ENCODE measurements at regions not wholly inside any gene's neighbourhood (a gene's known extent, or its start where the extent isn't known, plus 50 kb on each side); places are given as distances from the start of the nearest gene placed in this dataset.

- no TSS peak for BruUV-seq (replicated peaks)
- H3K4me1 ChIP-seq (ENCODE audit: insufficient read depth, low read length), result peaks cover 13% of the 10 kb centered on the region
- peak; percentile 27 for DNase-seq
- H4K20me1 ChIP-seq (ENCODE audit: low read length), result no peaks in the 10 kb centered on the region
- no peak overlapping the region for H3K9ac ChIP-seq (ENCODE audit: low read length)
- intact Hi-C loops (cut with micrococcal nuclease), result no loop called here
- no peaks in the 10 kb centered on the region for H3K9me2 ChIP-seq (replicated peaks; ENCODE audit: low read length)
- no peaks in the 10 kb centered on the region for H3K27me3 ChIP-seq (ENCODE audit: low read length)
- H3K27ac ChIP-seq (ENCODE audit: low read length), result no peak overlapping the region
- POLR2A ChIA-PET (ENCODE audit: unreplicated experiment), result no interaction called here
- H2AFZ ChIP-seq (ENCODE audit: low read length), result no peak overlapping the region
- no peaks in the 10 kb centered on the region for H3K79me2 ChIP-seq (ENCODE audit: low read length)
- ATAC-seq, result no peak
- H3K4me3 ChIP-seq (ENCODE audit: low read length), result no peak overlapping the region
- no peaks in the 10 kb centered on the region for H3F3A ChIP-seq (ENCODE audit: low read length, unreplicated experiment)
- TF ChIP-seq EZH2phosphoT487 (IDR thresholded peaks at IDR 0.05; ENCODE audit: borderline replicate concordance, low read length), result no peak
- TF ChIP-seq EZH2 (IDR thresholded peaks at IDR 0.05; ENCODE audit: low read length, unreplicated experiment), result no peak
- TF ChIP-seq, protein P1, sequence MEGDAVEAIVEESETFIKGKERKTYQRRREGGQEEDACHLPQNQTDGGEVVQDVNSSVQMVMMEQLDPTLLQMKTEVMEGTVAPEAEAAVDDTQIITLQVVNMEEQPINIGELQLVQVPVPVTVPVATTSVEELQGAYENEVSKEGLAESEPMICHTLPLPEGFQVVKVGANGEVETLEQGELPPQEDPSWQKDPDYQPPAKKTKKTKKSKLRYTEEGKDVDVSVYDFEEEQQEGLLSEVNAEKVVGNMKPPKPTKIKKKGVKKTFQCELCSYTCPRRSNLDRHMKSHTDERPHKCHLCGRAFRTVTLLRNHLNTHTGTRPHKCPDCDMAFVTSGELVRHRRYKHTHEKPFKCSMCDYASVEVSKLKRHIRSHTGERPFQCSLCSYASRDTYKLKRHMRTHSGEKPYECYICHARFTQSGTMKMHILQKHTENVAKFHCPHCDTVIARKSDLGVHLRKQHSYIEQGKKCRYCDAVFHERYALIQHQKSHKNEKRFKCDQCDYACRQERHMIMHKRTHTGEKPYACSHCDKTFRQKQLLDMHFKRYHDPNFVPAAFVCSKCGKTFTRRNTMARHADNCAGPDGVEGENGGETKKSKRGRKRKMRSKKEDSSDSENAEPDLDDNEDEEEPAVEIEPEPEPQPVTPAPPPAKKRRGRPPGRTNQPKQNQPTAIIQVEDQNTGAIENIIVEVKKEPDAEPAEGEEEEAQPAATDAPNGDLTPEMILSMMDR (conservative IDR thresholded peaks at IDR 0.05; ENCODE audit: low read depth, low read length), result no peak
- no peaks in the 10 kb centered on the region for H3K36me3 ChIP-seq (ENCODE audit: low read depth, low read length)
- CTCF ChIA-PET, result no interaction called here
- H3K9me3 ChIP-seq (ENCODE audit: low read length), result no peaks in the 10 kb centered on the region
- H3K4me2 ChIP-seq (ENCODE audit: low read length), result no peak overlapping the region
These were observed 375.6 kb downstream of the FBXW7 start for GRCh38 chr4:152160225-152160800.

GRCh38 chr4:152159773-152160172 lies 376.1 kb downstream of the FBXW7 start:
- ChIA-PET CTCF (no interaction called here), POLR2A (ENCODE audit: unreplicated experiment) (no interaction called here)
- H3K4me2 ChIP-seq (ENCODE audit: low read length), result no peak overlapping the region
- peaks cover 13% of the 10 kb centered on the region for H3K4me1 ChIP-seq (ENCODE audit: insufficient read depth, low read length)
- BruUV-seq (replicated peaks), result no TSS peak
- H3K4me3 ChIP-seq (ENCODE audit: low read length), result no peak overlapping the region
- intact Hi-C loops (cut with micrococcal nuclease), result no loop called here
- H3F3A ChIP-seq (ENCODE audit: low read length, unreplicated experiment), result no peaks in the 10 kb centered on the region
- no peaks in the 10 kb centered on the region for H3K27me3 ChIP-seq (ENCODE audit: low read length)
- no peak overlapping the region for H3K27ac ChIP-seq (ENCODE audit: low read length)
- no peak overlapping the region for H3K9ac ChIP-seq (ENCODE audit: low read length)
- H3K36me3 ChIP-seq (ENCODE audit: low read depth, low read length), result no peaks in the 10 kb centered on the region
- no peaks in the 10 kb centered on the region for H3K9me2 ChIP-seq (replicated peaks; ENCODE audit: low read length)
- DNase-seq (no peak), ATAC-seq (no peak)
- TF ChIP-seq, protein P1 (conservative IDR thresholded peaks at IDR 0.05; ENCODE audit: low read depth, low read length), result no peak
- no peak for TF ChIP-seq EZH2phosphoT487 (IDR thresholded peaks at IDR 0.05; ENCODE audit: borderline replicate concordance, low read length)
- TF ChIP-seq EZH2 (IDR thresholded peaks at IDR 0.05; ENCODE audit: low read length, unreplicated experiment), result no peak
- H3K9me3 ChIP-seq (ENCODE audit: low read length), result no peaks in the 10 kb centered on the region
- H3K79me2 ChIP-seq (ENCODE audit: low read length), result no peaks in the 10 kb centered on the region
- H2AFZ ChIP-seq (ENCODE audit: low read length), result no peak overlapping the region
- H4K20me1 ChIP-seq (ENCODE audit: low read length), result no peaks in the 10 kb centered on the region

DNA sequence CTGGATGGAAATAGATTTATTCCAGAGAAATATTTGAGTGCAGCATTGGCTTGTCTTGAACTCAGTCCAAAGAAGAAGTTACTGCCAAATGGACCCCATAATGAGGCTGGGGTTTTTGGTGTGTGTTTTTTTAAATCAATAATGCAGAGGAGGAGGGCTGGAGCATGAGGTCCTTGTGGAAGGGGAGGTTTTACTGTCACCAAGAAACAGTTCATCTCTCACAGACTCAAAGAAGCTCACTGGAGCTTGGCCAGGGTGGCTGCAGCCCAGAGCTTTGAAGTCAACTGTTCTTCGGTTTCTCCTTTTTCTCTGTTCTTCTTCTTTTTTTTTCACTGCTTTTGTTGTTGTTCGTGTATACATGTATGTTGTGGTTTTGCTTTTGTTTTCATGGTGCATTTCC lies 377.7 kb downstream of the FBXW7 start:
- intact Hi-C loops (cut with micrococcal nuclease), result no loop called here
- H3K9me2 ChIP-seq (replicated peaks; ENCODE audit: low read length), result no peaks in the 10 kb centered on the region

More for the DNA sequence above, 377.7 kb downstream of the FBXW7 start:
- no peaks in the 10 kb centered on the region for H4K20me1 ChIP-seq (ENCODE audit: low read length)
- TF ChIP-seq, protein P1 (conservative IDR thresholded peaks at IDR 0.05; ENCODE audit: low read depth, low read length), result no peak
- no peak for TF ChIP-seq EZH2phosphoT487 (IDR thresholded peaks at IDR 0.05; ENCODE audit: borderline replicate concordance, low read length)
- no peak for TF ChIP-seq EZH2 (IDR thresholded peaks at IDR 0.05; ENCODE audit: low read length, unreplicated experiment)
- H3K4me2 ChIP-seq (ENCODE audit: low read length), result no peak overlapping the region
- H3K36me3 ChIP-seq (ENCODE audit: low read depth, low read length), result no peaks in the 10 kb centered on the region
- H3F3A ChIP-seq (ENCODE audit: low read length, unreplicated experiment), result no peaks in the 10 kb centered on the region
- H3K79me2 ChIP-seq (ENCODE audit: low read length), result no peaks in the 10 kb centered on the region
- no peak overlapping the region for H3K27ac ChIP-seq (ENCODE audit: low read length)
- H3K27me3 ChIP-seq (ENCODE audit: low read length), result no peaks in the 10 kb centered on the region
- CTCF ChIA-PET, result no interaction called here
- ATAC-seq (no peak), DNase-seq (no peak)
- POLR2A ChIA-PET (ENCODE audit: unreplicated experiment), result no interaction called here
- H3K4me3 ChIP-seq (ENCODE audit: low read length), result no peak overlapping the region
- H2AFZ ChIP-seq (ENCODE audit: low read length), result no peak overlapping the region
- H3K9ac ChIP-seq (ENCODE audit: low read length), result no peak overlapping the region
- H3K9me3 ChIP-seq (ENCODE audit: low read length), result no peaks in the 10 kb centered on the region
- peaks cover 13% of the 10 kb centered on the region for H3K4me1 ChIP-seq (ENCODE audit: insufficient read depth, low read length)
- BruUV-seq (replicated peaks), result no TSS peak

Measured in PC-3 (cell line).